ENCODE measurements at regions not wholly inside any gene's neighbourhood (a gene's known extent, or its start where the extent isn't known, plus 50 kb on each side); places are given as distances from the start of the nearest gene placed in this dataset.

GRCh38 chr13:65744836-65745235, 1485.3 kb downstream of the PCDH9 start:
- CTCF ChIA-PET, result no interaction called here
- POLR2A ChIA-PET (ENCODE audit: low non-redundant PET), result no interaction called here
- TF ChIP-seq CTCF (conservative IDR thresholded peaks at IDR 0.05; ENCODE audit: low read depth), result no peak
- H3K27ac ChIP-seq, result no peak overlapping the region
- DNase-seq (ENCODE audit: low spot score), result no peak

- ChIA-PET POLR2A (ENCODE audit: low non-redundant PET) (no interaction called here), CTCF (no interaction called here)
- no peak overlapping the region for H3K27ac ChIP-seq
- TF ChIP-seq CTCF (conservative IDR thresholded peaks at IDR 0.05; ENCODE audit: low read depth), result no peak
- DNase-seq (ENCODE audit: low spot score), result no peak
Measured at GRCh38 chr13:65733110-65733509, 1497.0 kb downstream of the PCDH9 start.

- ChIA-PET POLR2A (ENCODE audit: low non-redundant PET) (no interaction called here), CTCF (no interaction called here)
- no peak for DNase-seq (ENCODE audit: low spot score)
- H3K27ac ChIP-seq, result no peak overlapping the region
- no peak for TF ChIP-seq CTCF (conservative IDR thresholded peaks at IDR 0.05; ENCODE audit: low read depth)
Measured at GRCh38 chr13:65727070-65727469, 1503.1 kb downstream of the PCDH9 start.

- DNase-seq (ENCODE audit: low spot score), result no peak
- POLR2A ChIA-PET (ENCODE audit: low non-redundant PET), result no interaction called here
- no peak overlapping the region for H3K27ac ChIP-seq
- TF ChIP-seq CTCF (conservative IDR thresholded peaks at IDR 0.05; ENCODE audit: low read depth), result no peak
- CTCF ChIA-PET, result interaction anchor here (0.6 kb wide), 1 partner anchor 24 kb away, joined by 3 read pairs; no protein-coding TSS in a partner anchor
Measured at GRCh38 chr13:65725006-65725405, 1505.1 kb downstream of the PCDH9 start.

GRCh38 chr13:65724226-65724625, 1505.9 kb downstream of the PCDH9 start:
- no peak for TF ChIP-seq CTCF (conservative IDR thresholded peaks at IDR 0.05; ENCODE audit: low read depth)
- CTCF ChIA-PET, result no interaction called here

GRCh38 chr13:65722506-65722905, 1507.6 kb downstream of the PCDH9 start:
- CTCF ChIA-PET, result no interaction called here

More at GRCh38 chr13:65724226-65724625, 1505.9 kb downstream of the PCDH9 start:
- DNase-seq (ENCODE audit: low spot score), result no peak
- H3K27ac ChIP-seq, result no peak overlapping the region
- POLR2A ChIA-PET (ENCODE audit: low non-redundant PET), result no interaction called here

More at GRCh38 chr13:65722506-65722905, 1507.6 kb downstream of the PCDH9 start:
- POLR2A ChIA-PET (ENCODE audit: low non-redundant PET), result no interaction called here
- H3K27ac ChIP-seq, result no peak overlapping the region
- TF ChIP-seq CTCF (conservative IDR thresholded peaks at IDR 0.05; ENCODE audit: low read depth), result no peak
- DNase-seq (ENCODE audit: low spot score), result no peak
